WERI-Rb-1 (cell line): ENCODE measurements at regions not wholly inside any gene's neighbourhood (a gene's known extent, or its start where the extent isn't known, plus 50 kb on each side); places are given as distances from the start of the nearest gene placed in this dataset.

Source experiments
- DNase-seq: peaks from one replicate; pipeline ENCODE4 v3.0.0-alpha.2; 2020
- H3K27ac ChIP-seq: fragments of 250-450 bp; sonication (Bioruptor Pico); 2 replicates; pipeline ENCODE4 v1.5.1; 2020; ENCODE audit warnings: mild to moderate bottlenecking, moderate library complexity
- H3K27me3 ChIP-seq: fragments of 250-450 bp; sonication (Bioruptor Pico); 2 replicates; pipeline ENCODE4 v1.5.1; 2021; ENCODE audit warnings: mild to moderate bottlenecking, low read depth, moderate library complexity; ENCODE audit not compliant: insufficient read depth, severe bottlenecking
- H3K36me3 ChIP-seq: fragments of 250-450 bp; sonication (Bioruptor Pico); 2 replicates; pipeline ENCODE4 v1.5.1; 2020; ENCODE audit warnings: mild to moderate bottlenecking, moderate library complexity
- H3K4me3 ChIP-seq: 2 replicates; pipeline ENCODE4 v1.5.1; 2011; ENCODE audit warnings: low read depth, mild to moderate bottlenecking, control low read depth, low read length
- H3K9me3 ChIP-seq: fragments of 250-450 bp; sonication (Bioruptor Pico); 2 replicates; pipeline ENCODE4 v1.5.1; 2021; ENCODE audit warnings: mild to moderate bottlenecking, moderate library complexity; ENCODE audit not compliant: severe bottlenecking
- TF ChIP-seq, protein P1 (sequence below): IDR thresholded peaks from 2 replicates; pipeline ENCODE4 v1.5.1; 2011; ENCODE audit warnings: low read depth, mild to moderate bottlenecking, control low read depth, inconsistent platforms, low read length

DNA sequence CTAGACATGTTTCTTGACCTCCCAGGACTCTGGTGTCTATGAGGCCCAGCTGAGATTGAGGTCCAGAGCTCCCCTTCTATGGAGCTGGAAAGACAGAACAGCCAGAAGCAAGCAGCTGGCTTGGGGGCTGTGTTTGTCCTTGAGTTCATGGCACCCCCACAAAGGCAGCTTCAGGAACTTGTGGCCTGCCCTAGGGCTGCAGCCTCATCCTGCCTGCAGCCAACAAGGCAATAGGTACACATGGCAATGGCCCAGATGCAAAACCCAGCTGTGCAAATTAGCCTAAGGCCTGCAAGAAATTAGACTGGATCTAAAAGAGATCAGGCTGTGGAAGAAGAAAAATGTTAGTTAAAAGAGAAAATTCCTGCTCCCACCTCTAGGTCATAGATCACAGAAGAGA lies 131.7 kb upstream of the NALF2 start:
- Histone ChIP-seq H3K4me3 (no peak overlapping the region), H3K27ac (peak overlapping the region; percentile 75), H3K27me3 (peaks cover 2% of the 10 kb centered on the region), H3K36me3 (no peaks in the 10 kb centered on the region), H3K9me3 (peaks cover 13% of the 10 kb centered on the region)
- DNase-seq = no peak
- TF ChIP-seq, protein P1, sequence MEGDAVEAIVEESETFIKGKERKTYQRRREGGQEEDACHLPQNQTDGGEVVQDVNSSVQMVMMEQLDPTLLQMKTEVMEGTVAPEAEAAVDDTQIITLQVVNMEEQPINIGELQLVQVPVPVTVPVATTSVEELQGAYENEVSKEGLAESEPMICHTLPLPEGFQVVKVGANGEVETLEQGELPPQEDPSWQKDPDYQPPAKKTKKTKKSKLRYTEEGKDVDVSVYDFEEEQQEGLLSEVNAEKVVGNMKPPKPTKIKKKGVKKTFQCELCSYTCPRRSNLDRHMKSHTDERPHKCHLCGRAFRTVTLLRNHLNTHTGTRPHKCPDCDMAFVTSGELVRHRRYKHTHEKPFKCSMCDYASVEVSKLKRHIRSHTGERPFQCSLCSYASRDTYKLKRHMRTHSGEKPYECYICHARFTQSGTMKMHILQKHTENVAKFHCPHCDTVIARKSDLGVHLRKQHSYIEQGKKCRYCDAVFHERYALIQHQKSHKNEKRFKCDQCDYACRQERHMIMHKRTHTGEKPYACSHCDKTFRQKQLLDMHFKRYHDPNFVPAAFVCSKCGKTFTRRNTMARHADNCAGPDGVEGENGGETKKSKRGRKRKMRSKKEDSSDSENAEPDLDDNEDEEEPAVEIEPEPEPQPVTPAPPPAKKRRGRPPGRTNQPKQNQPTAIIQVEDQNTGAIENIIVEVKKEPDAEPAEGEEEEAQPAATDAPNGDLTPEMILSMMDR = no peak

DNA sequence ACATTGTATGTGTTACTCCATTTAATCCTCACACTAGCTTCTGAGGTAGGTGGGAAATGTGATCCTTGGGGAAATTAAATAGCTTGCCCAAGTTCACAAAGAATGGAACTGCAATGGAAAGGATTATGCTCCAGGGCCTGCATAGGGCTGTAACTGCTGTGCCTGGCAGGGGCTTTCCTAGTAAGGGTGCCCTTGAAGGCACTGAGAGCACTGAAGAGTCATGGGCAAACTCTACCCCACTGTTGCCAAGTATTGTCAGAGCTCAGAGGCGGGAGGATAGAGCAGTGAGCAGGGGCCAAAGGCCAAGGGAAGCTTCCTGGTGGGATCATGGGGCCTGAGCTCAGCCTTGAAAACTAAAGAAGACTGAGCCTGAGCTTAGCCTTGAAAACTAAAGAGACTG lies 133.0 kb upstream of the NALF2 start:
- Histone ChIP-seq H3K4me3 (no peak overlapping the region), H3K27me3 (peaks cover 2% of the 10 kb centered on the region), H3K27ac (peak overlapping the region; percentile 75), H3K36me3 (no peaks in the 10 kb centered on the region), H3K9me3 (peaks cover 5% of the 10 kb centered on the region)
- DNase-seq = peak; percentile 50
- TF ChIP-seq, protein P1 = no peak

DNA sequence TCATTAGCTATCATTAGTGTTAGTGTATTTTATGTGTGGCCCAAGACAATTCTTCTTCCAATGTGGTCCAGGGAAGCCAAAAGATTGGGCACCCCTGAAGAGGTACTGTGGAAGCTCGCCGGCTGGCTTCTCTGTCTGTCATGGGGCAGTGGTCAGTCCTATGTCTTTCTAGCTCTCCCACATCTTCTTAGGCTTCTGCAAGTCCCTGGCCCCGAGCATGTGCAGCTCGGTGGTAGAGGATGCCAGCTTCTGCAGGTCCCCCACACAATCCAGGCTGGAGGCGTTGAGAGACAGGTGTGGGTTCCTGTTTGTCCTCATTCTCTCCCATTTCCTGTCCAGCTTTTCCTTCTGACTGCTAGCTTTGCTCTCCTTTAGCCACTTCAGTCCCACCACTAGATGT lies 134.1 kb upstream of the NALF2 start:
- peaks cover 2% of the 10 kb centered on the region for H3K27me3 ChIP-seq
- H3K27ac ChIP-seq = no peak overlapping the region
- H3K9me3 ChIP-seq = no peaks in the 10 kb centered on the region
- H3K36me3 ChIP-seq = no peaks in the 10 kb centered on the region
- TF ChIP-seq, protein P1 = no peak
- no peak for DNase-seq
- no peak overlapping the region for H3K4me3 ChIP-seq

DNA sequence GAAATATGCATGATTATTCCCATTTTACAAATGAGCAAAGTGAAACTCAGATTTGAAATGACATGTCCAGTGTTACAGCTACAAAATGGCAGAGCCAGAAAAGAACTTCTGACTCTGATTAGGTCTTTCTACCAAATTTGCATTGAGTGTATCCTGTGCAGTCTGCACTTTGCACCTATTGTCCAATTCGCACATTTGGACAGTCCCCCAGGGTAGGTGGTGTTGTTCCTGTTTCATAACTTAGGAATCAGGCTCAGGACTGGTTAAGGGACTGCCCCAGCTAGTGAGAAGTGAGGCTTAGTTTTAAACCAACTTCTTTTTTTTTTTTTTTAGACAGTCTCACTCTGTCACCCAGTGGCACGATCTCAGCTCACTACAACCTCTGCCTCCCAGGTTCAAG lies 137.9 kb upstream of the NALF2 start:
- Histone ChIP-seq H3K27me3 (peaks cover 3% of the 10 kb centered on the region), H3K9me3 (no peaks in the 10 kb centered on the region), H3K27ac (no peak overlapping the region), H3K36me3 (no peaks in the 10 kb centered on the region), H3K4me3 (no peak overlapping the region)
- TF ChIP-seq, protein P1 = no peak
- no peak for DNase-seq

DNA sequence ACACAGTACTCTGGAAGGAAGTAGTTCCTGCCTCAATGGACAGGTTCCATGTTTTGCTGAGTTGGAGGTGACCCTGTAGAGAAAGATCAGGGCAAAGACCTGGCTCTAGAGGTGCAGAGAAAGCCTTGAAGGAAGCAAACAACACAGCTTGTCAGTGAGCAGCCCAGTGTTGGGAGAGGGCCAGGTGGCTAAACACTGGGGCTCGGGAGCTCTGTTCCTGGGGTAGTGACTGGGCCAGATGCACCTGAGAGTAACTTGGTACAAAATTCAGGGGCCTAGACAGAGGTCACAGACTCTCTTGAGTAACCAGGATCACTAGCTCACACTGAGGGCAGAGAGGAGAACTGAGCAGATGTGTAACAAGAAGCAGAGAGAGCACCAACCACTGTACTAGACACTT lies 138.4 kb upstream of the NALF2 start:
- Histone ChIP-seq H3K4me3 (no peak overlapping the region), H3K9me3 (no peaks in the 10 kb centered on the region), H3K27ac (no peak overlapping the region), H3K27me3 (peaks cover 3% of the 10 kb centered on the region), H3K36me3 (no peaks in the 10 kb centered on the region)
- TF ChIP-seq, protein P1 = no peak
- DNase-seq = no peak

DNA sequence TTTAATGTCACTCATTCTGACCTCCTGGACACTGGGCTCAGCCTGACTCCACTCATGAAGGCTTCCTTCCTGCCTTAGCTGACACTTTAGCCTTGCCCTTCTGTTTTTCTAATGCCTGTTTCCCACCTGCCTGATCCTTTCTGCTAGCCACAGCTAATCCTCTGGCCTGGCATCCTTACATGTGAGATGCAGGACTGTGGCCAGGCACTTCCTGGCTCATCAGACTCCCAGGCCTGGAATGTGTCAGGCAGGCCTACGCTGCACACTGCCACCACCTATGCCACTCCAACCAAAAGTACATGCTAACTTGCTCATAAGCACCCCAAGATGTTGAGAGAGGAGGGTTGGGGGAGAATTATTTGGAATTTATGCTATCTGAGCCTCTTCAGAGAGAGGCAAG lies 138.8 kb upstream of the NALF2 start:
- no peaks in the 10 kb centered on the region for H3K9me3 ChIP-seq

More for the DNA sequence above, 138.8 kb upstream of the NALF2 start:
- no peak overlapping the region for H3K4me3 ChIP-seq
- no peak overlapping the region for H3K27ac ChIP-seq
- peak; percentile 19 for DNase-seq
- no peaks in the 10 kb centered on the region for H3K36me3 ChIP-seq
- H3K27me3 ChIP-seq = peaks cover 3% of the 10 kb centered on the region
- TF ChIP-seq, protein P1 = no peak
